ENCODE measurements at regions not wholly inside any gene's neighbourhood (a gene's known extent, or its start where the extent isn't known, plus 50 kb on each side); places are given as distances from the start of the nearest gene placed in this dataset.

DNA sequence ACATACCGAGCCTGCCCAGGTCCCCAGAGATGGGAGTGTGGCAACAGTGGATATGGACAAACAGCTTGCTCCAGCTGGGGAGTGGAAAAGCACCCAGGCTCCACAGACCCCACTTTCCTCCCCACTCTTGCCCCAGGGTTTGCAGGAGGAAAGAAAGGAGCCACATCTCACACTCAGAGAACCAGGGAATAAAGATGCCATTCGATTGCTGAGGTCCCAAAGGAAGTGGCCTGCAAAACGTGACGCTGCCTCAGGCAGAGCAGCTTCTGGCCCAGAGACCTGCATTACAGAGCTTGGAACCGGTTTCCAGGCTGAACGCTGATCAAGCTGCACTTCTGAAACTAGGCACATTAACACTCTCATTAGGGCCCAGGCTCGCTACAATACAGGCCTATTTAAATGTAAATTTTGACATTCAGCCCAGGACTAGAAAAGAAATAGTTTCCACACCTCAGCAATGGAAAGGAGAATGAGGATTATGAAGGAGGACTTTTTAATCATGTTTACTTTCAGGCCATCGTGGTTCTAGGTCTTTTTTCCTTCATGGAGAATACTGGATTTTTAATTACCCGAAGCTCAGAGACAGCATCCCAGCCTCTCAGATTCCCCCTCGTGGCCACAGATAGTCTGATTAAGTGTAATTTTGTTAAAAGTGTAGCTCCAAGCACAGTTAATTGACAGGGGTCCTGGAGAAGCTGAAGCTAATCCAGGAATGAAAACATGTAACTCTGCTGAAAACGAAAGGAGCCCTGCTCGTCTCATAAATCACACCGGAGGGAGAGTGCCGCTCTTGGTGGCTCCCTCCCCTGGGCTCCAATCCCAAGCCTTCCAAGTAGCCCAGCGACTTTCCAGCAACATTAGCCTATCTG, 221.3 kb upstream of the RAB6C start:
- no peak for DNase-seq

GRCh38 chr2:129758784-129759471, 220.5 kb upstream of the RAB6C start:
- no peak for DNase-seq

DNA sequence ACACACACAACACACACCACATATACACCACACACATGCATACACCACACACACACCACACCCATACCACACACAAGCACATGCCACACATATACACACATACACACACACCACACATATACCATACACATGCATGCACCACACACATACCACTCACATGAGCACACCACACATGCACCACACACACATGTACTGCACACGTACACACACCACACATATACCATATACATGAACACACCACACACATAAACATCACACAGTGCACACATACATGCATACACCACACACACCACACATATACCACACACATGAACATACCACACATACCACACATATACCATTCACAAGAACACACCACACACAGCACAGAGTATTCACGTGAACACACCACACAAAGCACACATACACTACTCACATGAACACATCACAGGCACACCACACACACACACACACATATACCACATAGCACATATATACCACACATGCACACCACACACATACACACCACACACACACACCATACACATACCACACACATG, 219.9 kb upstream of the RAB6C start:
- DNase-seq: no peak

DNA sequence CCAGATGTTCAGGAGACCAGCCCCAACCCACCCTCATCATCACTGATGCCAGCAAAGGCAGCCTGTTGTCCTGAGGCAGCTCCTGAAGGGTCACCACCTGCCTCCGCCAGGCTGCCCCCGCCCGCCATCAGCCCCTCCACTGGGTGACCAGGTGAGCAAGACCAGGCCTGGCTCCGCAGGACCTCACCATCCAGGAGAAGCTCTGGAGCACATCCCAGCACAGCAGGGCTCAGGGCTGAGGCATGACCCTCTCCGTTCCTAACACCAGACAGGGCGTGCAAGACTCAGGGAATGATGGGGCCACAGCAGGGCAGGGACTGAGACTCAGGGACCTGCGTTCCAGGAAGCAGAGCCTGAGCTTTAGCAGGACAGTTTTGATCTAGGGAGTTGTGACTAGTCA, 218.8 kb upstream of the RAB6C start:
- no peak for DNase-seq

DNA sequence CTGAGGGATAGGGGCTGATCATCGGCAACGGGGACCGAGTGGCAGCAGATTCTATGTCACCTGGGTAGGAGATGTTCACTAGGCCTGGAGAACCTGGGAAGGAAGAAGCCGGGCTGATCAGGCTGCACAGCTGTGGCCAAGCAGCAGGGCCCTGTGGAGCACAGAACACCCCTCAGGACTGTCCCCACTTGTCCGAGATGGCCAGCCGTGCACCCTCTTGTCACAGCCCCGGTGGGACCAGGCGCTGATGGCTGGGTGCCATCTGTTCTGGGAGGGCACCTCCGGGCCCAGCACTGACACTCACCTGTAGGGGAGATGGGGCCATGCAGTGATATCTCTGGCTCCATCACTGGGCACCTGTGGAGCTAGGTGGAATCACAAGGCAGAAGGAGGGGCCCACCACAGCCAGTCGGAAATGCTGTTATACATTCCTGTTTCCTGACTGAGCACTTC, 217.9 kb upstream of the RAB6C start:
- no peak for DNase-seq

- DNase-seq: no peak
Measured at GRCh38 chr2:129762386-129763189, 216.9 kb upstream of the RAB6C start.

DNA sequence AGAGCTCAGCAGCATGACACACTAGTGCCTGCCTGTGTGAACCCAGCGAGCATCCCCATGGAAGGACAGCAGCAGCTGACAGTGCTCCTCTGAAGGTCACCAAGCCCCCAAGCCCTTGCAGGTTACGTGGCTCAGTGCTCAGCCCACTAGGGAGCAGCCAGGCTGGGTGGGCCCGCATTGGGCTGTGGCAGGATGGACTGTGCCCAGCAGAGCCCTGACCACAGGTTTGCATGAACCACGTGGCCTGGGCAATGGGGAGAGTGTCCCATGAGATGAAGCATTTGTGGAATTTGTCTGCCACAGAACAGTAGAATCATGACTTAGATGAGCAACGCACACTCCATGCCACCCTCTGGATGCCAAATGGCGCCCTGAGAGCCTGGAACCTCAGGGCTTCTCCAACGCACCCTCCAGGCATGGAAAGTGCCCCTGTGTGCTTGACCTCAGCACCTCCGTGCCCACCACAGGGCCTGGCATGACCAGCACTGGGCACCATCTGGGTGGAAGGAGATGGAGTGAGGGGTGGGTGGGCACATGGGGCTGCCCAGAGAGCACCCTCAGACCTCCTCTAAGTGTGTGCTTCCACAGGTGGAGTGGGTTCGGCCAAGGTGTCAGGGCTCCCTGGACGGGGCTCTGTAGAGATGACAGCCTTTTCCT, 216.1 kb upstream of the RAB6C start:
- no peak for DNase-seq

DNA sequence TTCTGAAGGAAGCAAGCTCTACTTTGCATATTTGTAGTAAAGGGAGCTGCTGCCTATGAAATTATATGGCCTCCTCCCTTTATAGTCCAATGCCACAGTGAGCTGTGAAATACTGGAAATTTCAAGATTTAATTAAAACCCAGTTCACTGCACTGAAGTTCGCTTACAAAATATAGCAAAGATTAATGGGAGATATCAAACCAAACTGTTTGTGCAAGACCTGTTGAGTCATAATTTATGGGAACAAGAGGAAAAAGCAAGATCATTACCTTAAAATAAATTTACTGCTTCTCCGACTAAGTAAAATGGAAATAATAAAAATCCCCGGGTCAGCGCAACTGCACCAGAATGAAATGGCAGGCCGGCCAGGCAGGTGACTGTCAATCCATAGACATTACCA, 215.5 kb upstream of the RAB6C start:
- DNase-seq: no peak

GRCh38 chr2:129764376-129765325, 214.8 kb upstream of the RAB6C start:
- DNase-seq: no peak

DNA sequence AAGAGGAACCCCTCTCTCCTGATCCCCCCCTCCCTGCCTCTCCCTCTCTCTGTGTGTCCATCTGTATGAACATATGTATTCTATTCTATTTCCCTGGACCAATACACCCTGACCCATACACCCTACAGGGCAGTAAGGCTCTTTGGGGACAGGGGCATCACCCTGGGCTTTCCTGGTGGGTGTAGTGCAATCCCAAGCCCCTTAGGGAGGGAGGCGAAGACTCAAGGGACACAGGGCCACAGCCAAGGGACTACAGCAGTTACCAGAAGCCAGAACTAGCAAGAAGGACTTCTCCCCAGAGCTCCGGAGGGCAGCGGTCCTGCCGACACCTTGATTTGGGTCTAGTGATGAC, 214.2 kb upstream of the RAB6C start:
- no peak for DNase-seq

- DNase-seq: no peak
Measured at GRCh38 chr2:129765678-129766351, 213.7 kb upstream of the RAB6C start.

DNA sequence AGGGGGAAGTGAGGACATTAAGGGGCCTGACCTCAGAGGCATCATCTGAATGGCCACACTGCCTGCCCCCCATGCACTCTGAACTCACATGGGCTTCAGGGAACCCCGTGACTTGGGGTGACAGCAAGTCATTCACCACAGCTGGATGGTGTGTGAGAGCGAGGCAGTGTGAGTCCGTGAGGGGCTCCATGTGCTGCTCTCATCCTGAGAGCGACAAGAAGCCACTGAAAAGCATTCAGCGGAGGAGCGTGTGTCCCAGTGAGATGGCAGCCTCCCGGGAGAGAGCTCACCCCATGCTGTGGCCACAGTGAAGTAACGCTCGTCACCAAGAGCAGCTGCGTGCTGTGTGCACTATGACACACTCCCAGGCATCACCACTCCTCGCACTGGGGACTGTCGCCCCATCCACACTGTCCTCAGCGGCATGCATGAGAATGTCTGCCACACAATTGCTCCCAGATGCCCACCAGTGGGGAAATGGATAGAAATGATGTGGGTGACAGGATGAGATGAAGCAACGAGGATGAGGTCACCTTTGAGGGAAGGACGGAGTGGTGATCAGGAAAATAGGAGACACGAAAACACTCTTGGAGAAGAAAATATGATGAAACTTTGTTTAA, 213.0 kb upstream of the RAB6C start:
- DNase-seq: no peak

GRCh38 chr2:129767346-129768035, 212.0 kb upstream of the RAB6C start:
- no peak for DNase-seq

- no peak for DNase-seq
Measured at GRCh38 chr2:129768036-129768386, 211.5 kb upstream of the RAB6C start.

DNA sequence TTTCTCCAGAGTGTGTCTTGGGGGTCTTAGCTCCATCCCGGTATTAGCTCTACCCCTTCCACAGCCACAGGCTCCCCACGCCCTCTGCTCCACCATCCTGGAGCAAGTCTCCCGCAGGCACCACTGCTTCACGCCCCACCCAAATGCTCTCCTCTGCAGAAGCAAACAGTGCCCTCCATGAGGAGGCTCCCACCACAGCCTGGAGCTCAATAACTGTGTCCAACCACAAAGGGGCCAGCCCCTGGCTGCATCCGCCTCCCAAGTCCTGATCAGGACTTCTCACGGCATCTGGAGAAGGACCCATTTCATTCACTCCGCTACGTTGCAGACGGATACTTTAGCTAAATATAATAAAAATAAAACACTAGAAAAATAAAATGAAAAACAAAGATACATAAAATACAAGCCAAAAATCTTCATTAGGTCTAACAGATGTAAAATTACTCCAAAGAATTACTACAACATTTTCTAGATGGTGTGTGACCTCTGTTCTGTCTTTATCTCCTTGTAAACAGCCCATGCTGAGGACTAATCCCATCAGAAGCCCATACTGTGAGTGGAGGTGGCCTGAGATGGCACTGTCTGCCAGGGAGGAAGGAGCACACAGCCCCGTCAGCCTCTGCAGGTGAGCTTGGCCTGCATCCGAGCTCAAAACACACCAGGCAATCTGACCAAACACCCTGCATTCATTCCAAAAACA, 210.8 kb upstream of the RAB6C start:
- DNase-seq: no peak

GRCh38 chr2:129769185-129769991, 210.1 kb upstream of the RAB6C start:
- DNase-seq: no peak

DNA sequence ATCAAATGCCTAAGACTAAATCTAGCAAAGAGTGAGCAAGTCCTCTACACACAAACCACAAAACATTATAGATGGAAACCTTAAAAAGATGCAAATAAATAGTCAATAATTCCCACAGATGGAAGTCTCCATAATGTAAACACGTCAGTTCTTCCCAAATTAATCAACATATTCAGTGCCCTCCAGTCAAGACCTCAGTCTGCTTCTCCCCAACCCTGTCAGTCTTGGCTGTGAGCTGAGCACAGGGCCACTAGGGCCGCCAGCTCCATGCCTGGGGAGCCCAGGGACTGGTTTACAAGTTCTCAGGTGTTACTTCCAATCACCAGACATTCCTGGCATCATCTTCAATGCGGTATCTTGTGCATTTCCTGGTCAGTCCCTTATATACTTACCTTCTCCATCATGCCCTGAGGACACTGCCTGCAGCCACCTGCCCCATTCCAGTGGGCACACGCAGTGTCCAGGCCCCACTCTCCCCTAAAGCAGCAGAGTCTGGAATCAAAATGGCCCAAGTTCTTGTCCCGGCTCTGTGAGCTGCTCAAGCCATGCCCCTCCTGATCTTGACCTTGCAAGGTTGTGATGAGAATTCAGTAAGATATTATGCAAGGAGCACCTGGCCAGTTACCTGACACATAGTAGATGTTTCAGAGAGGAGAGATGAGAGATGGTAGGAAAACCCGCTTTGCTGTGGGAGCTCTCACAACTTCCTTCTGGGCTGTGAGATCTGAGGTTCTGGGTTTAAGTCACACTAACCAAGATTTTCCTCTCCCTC, 207.9 kb upstream of the RAB6C start:
- DNase-seq: no peak

GRCh38 chr2:129772190-129772579, 207.3 kb upstream of the RAB6C start:
- no peak for DNase-seq

All from activated CD4-positive, alpha-beta T cell treated with anti-CD3 and anti-CD28 coated beads, Interleukin-2, amount 50 U/mL, for 1 hour (primary cell).